Pancreas (tissue), 10 donors: ENCODE measurements at regions not wholly inside any gene's neighbourhood (a gene's known extent, or its start where the extent isn't known, plus 50 kb on each side); places are given as distances from the start of the nearest gene placed in this dataset.

Source experiments
- ATAC-seq, 4 donors: fragments of 200-7000 bp; cut with Tn5 transposase; one replicate each; pipeline versions ENCODE4 v1.8.0 to v1.9.1; 2020; ENCODE audit warnings: mild to moderate bottlenecking in 4 of 4, moderate library complexity in 4 of 4
- DNase-seq, 6 donors: peaks; one replicate each; pipeline ENCODE4 v3.0.0-alpha.2; 2020
- FAIRE-seq: peaks from 2 replicates; lab custom pipeline; 2012; peaks lifted over from hg19 to GRCh38; lab: Jason Lieb, UNC
- H3K27ac ChIP-seq, 4 donors: fragments of 200-600 bp; sonication (generic); 1 replicate in 3 of 4; 2 replicates in 1 of 4; pipeline versions ENCODE4 v1.5.0 to v1.8.0; 2020
- H3K27me3 ChIP-seq, 4 donors: fragments of 200-600 bp; one replicate each; pipeline ENCODE4 v1.8.0; 2021
- H3K36me3 ChIP-seq, 3 donors: fragments of 200-600 bp; sonication (generic) in 1 of 3; one replicate each; pipeline versions ENCODE4 v1.5.0 to v1.8.0; 2020 to 2021
- H3K4me1 ChIP-seq, 3 donors: fragments of 200-600 bp; one replicate each; pipeline ENCODE4 v1.8.0; 2021
- H3K4me3 ChIP-seq, 4 donors: fragments of 200-600 bp; sonication (generic) in 2 of 4; one replicate each; pipeline versions ENCODE4 v1.5.0 to v1.8.0; 2020 to 2021
- H3K9me3 ChIP-seq, 4 donors: fragments of 200-600 bp; one replicate each; pipeline ENCODE4 v1.8.0; 2021
- CTCF ChIP-seq, 4 donors: fragments of 200-600 bp; sonication (generic) in 3 of 4; IDR thresholded peaks; one replicate each; pipeline versions ENCODE4 v1.5.0 to v1.8.0; 2021; ENCODE audit warnings: antibody characterized with exemption in 4 of 4
- WGBS, 2 donors: extraction: QIAGEN DNeasy Blood & Tissue Kit; methylation state at CpG; one replicate each; pipeline ENCODE4 v1.1.7; 2013; 5-methylcytosine and 5-hydroxymethylcytosine counted together
- intact Hi-C, 3 donors: fragments of 100-400 bp; cut with DNase I; formaldehyde crosslinking; loops; one replicate each; pipeline versions ENCODE4 v1.11.1 to v1.14.2; 2022
- donor health status: healthy with polysubstance abuse.
- donor health status: DM: no; HTN: no; CAD: no; lungs with moderate emphysema.
- donor health status: DM: no; HTN: no; CAD: no.
- donor health status: control.
- donor health status: control.
- donor health status: Bipolar disorder and iron deficiency.
- donor health status: DM: yes; HTN: yes; CAD: no.
- donor health status: DM: no; HTN: no; CAD: no.
- donor health status: DM: no; HTN: no; CAD: no.
- donor health status: DM: yes; HTN: yes; CAD: no.

DNA sequence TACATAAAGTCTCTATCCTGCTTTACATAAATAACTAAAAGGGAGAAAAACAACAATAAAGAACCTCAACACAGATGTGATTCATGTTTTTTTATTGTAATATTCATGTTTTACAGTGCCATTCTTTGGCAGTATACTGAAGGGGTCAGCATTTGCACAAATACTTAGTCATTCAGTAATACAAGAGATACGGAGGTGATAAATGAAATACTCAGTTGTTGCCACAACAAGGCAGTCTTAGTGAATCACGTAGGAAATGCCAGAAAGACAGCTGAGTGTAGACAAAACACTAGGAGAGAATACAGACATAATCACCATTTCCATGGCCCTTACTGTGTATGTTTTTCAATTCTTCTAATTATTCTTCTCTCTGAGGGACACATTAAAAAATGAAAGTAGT lies 910.4 kb downstream of the METTL15 start:
- FAIRE-seq (no peak), DNase-seq (no peak), ATAC-seq (no peak)
- Histone ChIP-seq H3K27me3 (no peaks in the 10 kb centered on the region), H3K36me3 (no peaks in the 10 kb centered on the region), H3K27ac (no peak overlapping the region), H3K4me3 (no peak overlapping the region), H3K9me3 (no peaks in the 10 kb centered on the region), H3K4me1 (no peaks in the 10 kb centered on the region)
- TF ChIP-seq CTCF (IDR thresholded peaks at IDR 0.05), result no peak
- intact Hi-C loops, result no loop called here
- 23 to 36% methylated on average over 2 of the region's 2 CpGs for WGBS, 2 donors

DNA sequence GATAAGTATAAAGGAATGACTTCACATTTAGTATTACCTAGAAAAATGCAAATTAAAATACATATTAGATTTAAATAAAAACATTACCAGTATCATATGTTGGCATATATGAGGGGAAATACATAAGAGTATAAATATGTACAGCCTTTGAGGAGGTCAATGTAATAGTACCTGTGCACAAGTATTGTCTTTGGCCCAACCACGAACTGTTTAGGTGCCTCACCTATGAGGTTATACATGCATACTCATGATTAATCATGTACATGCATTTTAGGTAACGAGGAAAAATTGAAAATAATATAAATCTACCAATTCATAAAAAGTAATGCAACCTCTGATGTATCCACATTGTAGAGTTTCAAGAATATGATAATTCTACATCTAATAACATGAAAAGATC lies 909.8 kb downstream of the METTL15 start:
- DNase-seq, result no peak
- intact Hi-C loops, result no loop called here
- Histone ChIP-seq H3K4me1 (no peaks in the 10 kb centered on the region), H3K36me3 (no peaks in the 10 kb centered on the region), H3K4me3 (no peak overlapping the region), H3K27me3 (no peaks in the 10 kb centered on the region), H3K27ac (no peak overlapping the region), H3K9me3 (no peaks in the 10 kb centered on the region)
- WGBS, 2 donors, result 83 to 90% methylated on average over 2 of the region's 2 CpGs
- no peak for TF ChIP-seq CTCF (IDR thresholded peaks at IDR 0.05)
- no peak for ATAC-seq
- no peak for FAIRE-seq

DNA sequence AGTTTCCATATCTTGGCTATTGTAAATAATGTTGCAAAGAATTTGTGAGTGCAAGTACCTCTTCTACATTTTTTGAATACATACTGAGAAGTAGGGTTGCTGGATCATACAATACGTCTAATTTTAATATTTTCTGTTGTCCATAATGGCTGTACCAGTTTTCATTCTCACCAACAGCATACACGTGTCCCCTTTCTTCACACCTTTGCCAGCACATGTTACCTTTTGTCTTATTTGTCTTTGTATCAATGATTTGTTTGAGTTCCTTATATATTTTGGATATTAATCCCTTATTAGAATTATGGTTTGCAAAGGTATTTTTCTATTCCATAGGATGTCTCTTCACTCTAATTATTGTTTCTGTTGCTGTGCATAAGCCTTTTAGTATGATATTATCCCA lies 904.3 kb downstream of the METTL15 start:
- Histone ChIP-seq H3K36me3 (no peaks in the 10 kb centered on the region), H3K27ac (no peak overlapping the region), H3K4me1 (no peaks in the 10 kb centered on the region), H3K4me3 (no peak overlapping the region), H3K9me3 (no peaks in the 10 kb centered on the region), H3K27me3 (no peaks in the 10 kb centered on the region)
- WGBS, 2 donors, result 13 to 26% methylated on average over 2 of the region's 2 CpGs
- DNase-seq (no peak), FAIRE-seq (no peak), ATAC-seq (no peak)
- intact Hi-C loops, result no loop called here
- TF ChIP-seq CTCF (IDR thresholded peaks at IDR 0.05), result no peak

DNA sequence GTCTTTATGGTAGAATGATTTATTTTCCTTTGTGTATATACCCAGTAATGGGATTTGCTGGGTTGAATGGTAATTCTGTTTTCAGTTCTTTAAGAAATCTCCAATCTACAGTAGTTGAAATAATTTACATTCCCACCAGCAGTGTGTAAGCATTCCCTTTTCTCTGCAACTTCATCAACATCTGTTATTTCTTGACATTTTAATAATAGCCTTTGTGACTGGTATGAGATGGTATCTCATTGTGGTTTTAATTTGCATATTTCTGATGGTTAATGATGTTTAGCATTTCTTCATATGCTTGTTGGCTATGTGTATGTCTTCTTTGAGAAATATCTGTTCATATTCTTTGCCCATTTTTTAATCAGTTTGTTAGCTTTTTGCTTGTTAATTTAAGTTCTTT lies 901.2 kb downstream of the METTL15 start:
- TF ChIP-seq CTCF (IDR thresholded peaks at IDR 0.05), result no peak
- FAIRE-seq (no peak), ATAC-seq (no peak), DNase-seq (no peak)
- H3K27me3 ChIP-seq, result no peaks in the 10 kb centered on the region
- H3K9me3 ChIP-seq, result no peaks in the 10 kb centered on the region
- H3K36me3 ChIP-seq, result no peaks in the 10 kb centered on the region
- intact Hi-C loops, result no loop called here
- H3K4me1 ChIP-seq, result no peaks in the 10 kb centered on the region
- no peak overlapping the region for H3K4me3 ChIP-seq
- H3K27ac ChIP-seq, result no peak overlapping the region

DNA sequence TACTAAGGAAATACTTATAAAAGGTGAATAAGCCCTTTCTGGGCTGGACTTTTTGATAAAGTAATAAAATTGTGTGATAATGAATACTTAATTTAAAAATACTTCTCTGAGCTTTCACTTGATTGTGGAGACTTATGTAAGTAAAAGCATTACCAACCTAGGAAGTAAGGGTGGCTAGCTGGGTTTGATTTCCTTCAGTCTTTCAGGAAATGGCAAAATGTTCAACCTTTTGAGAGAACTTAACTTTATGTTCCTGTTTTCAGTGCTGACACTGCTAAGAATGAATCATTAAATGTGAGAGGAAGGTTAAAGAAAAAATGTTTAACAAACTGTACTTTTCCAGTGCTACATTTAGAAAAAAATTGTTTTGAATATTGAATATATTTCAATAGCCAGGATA lies 900.3 kb downstream of the METTL15 start:
- Histone ChIP-seq H3K27me3 (no peaks in the 10 kb centered on the region), H3K4me3 (no peak overlapping the region), H3K27ac (no peak overlapping the region), H3K9me3 (no peaks in the 10 kb centered on the region), H3K36me3 (no peaks in the 10 kb centered on the region), H3K4me1 (no peaks in the 10 kb centered on the region)
- no peak for TF ChIP-seq CTCF (IDR thresholded peaks at IDR 0.05)
- intact Hi-C loops, result no loop called here
- ATAC-seq, result no peak
- no peak for FAIRE-seq
- no peak for DNase-seq
